ENCODE measurements at regions not wholly inside any gene's neighbourhood (a gene's known extent, or its start where the extent isn't known, plus 50 kb on each side); places are given as distances from the start of the nearest gene placed in this dataset.

- H3K27ac Mint-ChIP-seq, result no peak overlapping the region
- no peaks in the 10 kb centered on the region for H3K36me3 Mint-ChIP-seq (ENCODE audit: low read depth)
These were observed 523.1 kb downstream of the MID1IP1 start for GRCh38 chrX:39324233-39324930.

GRCh38 chrX:39327255-39327654 is 526.0 kb downstream of the MID1IP1 start:
- Mint-ChIP-seq H3K27ac (no peak overlapping the region), H3K4me3 (no peak overlapping the region), H3K4me1 (ENCODE audit: low read depth) (no peaks in the 10 kb centered on the region), H3K27me3 (ENCODE audit: insufficient read depth) (peaks cover 4% of the 10 kb centered on the region), H3K9me3 (no peaks in the 10 kb centered on the region; the same call in 1 of the 2 replicates), H3K36me3 (ENCODE audit: low read depth) (no peaks in the 10 kb centered on the region)
- no peak for TF ChIP-seq CTCF (IDR thresholded peaks at IDR 0.05)
- no peak for DNase-seq

More at GRCh38 chrX:39324233-39324930, 523.1 kb downstream of the MID1IP1 start:
- no peaks in the 10 kb centered on the region; the same call in 1 of the 2 replicates for H3K27me3 Mint-ChIP-seq (ENCODE audit: insufficient read depth)
- H3K9me3 Mint-ChIP-seq, result no peaks in the 10 kb centered on the region
- no peak for TF ChIP-seq CTCF (IDR thresholded peaks at IDR 0.05)
- no peaks in the 10 kb centered on the region for H3K4me1 Mint-ChIP-seq (ENCODE audit: low read depth)
- H3K4me3 Mint-ChIP-seq, result no peak overlapping the region
- DNase-seq, result no peak

DNA sequence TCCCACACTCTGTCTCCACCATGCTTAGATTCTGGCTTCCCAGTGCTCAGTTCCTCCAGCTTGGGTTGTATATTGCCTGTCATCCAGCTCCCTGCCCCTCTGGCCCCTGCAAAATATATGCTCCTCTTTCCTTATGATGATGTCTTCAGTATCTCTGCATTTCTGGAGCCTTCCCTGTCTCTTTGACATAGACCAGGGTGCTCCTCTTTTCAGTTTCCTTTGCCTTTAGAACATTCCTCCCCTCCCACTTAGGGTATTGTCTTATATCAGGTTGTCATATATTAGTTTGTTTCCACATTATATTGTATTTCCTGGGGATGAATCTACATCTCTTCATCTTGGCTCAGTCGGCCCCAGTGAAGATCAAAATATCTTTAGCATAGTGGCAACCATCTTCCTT is 526.4 kb downstream of the MID1IP1 start:
- H3K36me3 Mint-ChIP-seq (ENCODE audit: low read depth), result no peaks in the 10 kb centered on the region
- no peaks in the 10 kb centered on the region for H3K4me1 Mint-ChIP-seq (ENCODE audit: low read depth)
- no peak overlapping the region for H3K4me3 Mint-ChIP-seq
- H3K27ac Mint-ChIP-seq, result no peak overlapping the region
- no peak for DNase-seq
- TF ChIP-seq CTCF (IDR thresholded peaks at IDR 0.05), result no peak
- no peaks in the 10 kb centered on the region; the same call in 1 of the 2 replicates for H3K9me3 Mint-ChIP-seq
- peaks cover 4% of the 10 kb centered on the region for H3K27me3 Mint-ChIP-seq (ENCODE audit: insufficient read depth)

GRCh38 chrX:39328661-39329060 is 527.4 kb downstream of the MID1IP1 start:
- no peaks in the 10 kb centered on the region for H3K36me3 Mint-ChIP-seq (ENCODE audit: low read depth)
- no peaks in the 10 kb centered on the region for H3K4me1 Mint-ChIP-seq (ENCODE audit: low read depth)
- H3K27me3 Mint-ChIP-seq (ENCODE audit: insufficient read depth), result peaks cover 4% of the 10 kb centered on the region
- no peak for DNase-seq
- no peaks in the 10 kb centered on the region; the same call in 1 of the 2 replicates for H3K9me3 Mint-ChIP-seq
- no peak overlapping the region for H3K27ac Mint-ChIP-seq
- TF ChIP-seq CTCF (IDR thresholded peaks at IDR 0.05), result no peak
- no peak overlapping the region for H3K4me3 Mint-ChIP-seq

GRCh38 chrX:39331082-39331704 is 529.9 kb downstream of the MID1IP1 start:
- no peak overlapping the region for H3K4me3 Mint-ChIP-seq

More at GRCh38 chrX:39331082-39331704, 529.9 kb downstream of the MID1IP1 start:
- no peaks in the 10 kb centered on the region for H3K36me3 Mint-ChIP-seq (ENCODE audit: low read depth)
- no peaks in the 10 kb centered on the region; the same call in 1 of the 2 replicates for H3K9me3 Mint-ChIP-seq
- H3K4me1 Mint-ChIP-seq (ENCODE audit: low read depth), result no peaks in the 10 kb centered on the region
- no peak for TF ChIP-seq CTCF (IDR thresholded peaks at IDR 0.05)
- H3K27me3 Mint-ChIP-seq (ENCODE audit: insufficient read depth), result peaks cover 4% of the 10 kb centered on the region
- DNase-seq, result no peak
- no peak overlapping the region for H3K27ac Mint-ChIP-seq

All from HFFc6 (cell line).